ENCODE measurements at regions not wholly inside any gene's neighbourhood (a gene's known extent, or its start where the extent isn't known, plus 50 kb on each side); places are given as distances from the start of the nearest gene placed in this dataset.

- Mint-ChIP-seq H3K36me3 (ENCODE audit: low read depth) (no peaks in the 10 kb centered on the region), H3K27ac (no peak overlapping the region), H3K4me3 (no peak overlapping the region), H3K4me1 (peaks cover 28% of the 10 kb centered on the region), H3K9me3 (no peaks in the 10 kb centered on the region), H3K27me3 (ENCODE audit: insufficient read depth, low read depth, poor library complexity) (peaks cover 20% of the 10 kb centered on the region)
- Histone ChIP-seq H3F3A (replicated peaks; ENCODE audit: low read depth) (no peaks in the 10 kb centered on the region), H3K27me3 (ENCODE audit: insufficient read depth) (peaks cover 5% of the 10 kb centered on the region; the same call in 1 of the 2 replicates), H2AFZ (no peak overlapping the region), H3K4me3 (no peak overlapping the region), H4K20me1 (replicated peaks; ENCODE audit: insufficient read depth) (no peaks in the 10 kb centered on the region), H3K79me2 (replicated peaks; ENCODE audit: insufficient read depth) (no peaks in the 10 kb centered on the region), H3K9me2 (ENCODE audit: insufficient read depth) (peaks cover 3% of the 10 kb centered on the region; the same call in 1 of the 2 replicates), H3K4me2 (no peak overlapping the region), H3K27ac (ENCODE audit: low read depth) (no peak overlapping the region), H3K4me1 (ENCODE audit: insufficient read depth) (peaks cover 12% of the 10 kb centered on the region), H3K36me3 (ENCODE audit: insufficient read depth) (no peaks in the 10 kb centered on the region)
- TF ChIP-seq ZNF462 (CRISPR knock-in tag; IDR thresholded peaks at IDR 0.05) (no peak), REST (IDR thresholded peaks at IDR 0.05; ENCODE audit: unreplicated experiment) (no peak), JUNB (IDR thresholded peaks at IDR 0.05; ENCODE audit: unreplicated experiment) (no peak)
- ATAC-seq (no peak), DNase-seq (ENCODE audit: low spot score) (no peak)
Measured at GRCh38 chr11:116061322-116061721, 557.1 kb upstream of the CADM1 start.
